Activated T-cell treated with anti-CD3 and anti-CD28 coated beads, Interleukin-2, amount 50 U/mL, for 24 hours (primary cell): ENCODE measurements at regions not wholly inside any gene's neighbourhood (a gene's known extent, or its start where the extent isn't known, plus 50 kb on each side); places are given as distances from the start of the nearest gene placed in this dataset.

Experiments
- DNase-seq: peaks from one replicate; pipeline ENCODE4 v3.0.0-alpha.2; 2020
- H3K27ac Mint-ChIP-seq: 2 replicates; pipeline ENCODE4 v1.8.0; 2020; ENCODE audit warnings: mild to moderate bottlenecking, mixed read lengths
- H3K27me3 Mint-ChIP-seq: 2 replicates; pipeline ENCODE4 v1.8.0; 2020; ENCODE audit warnings: mixed read lengths
- H3K36me3 Mint-ChIP-seq: 2 replicates; pipeline ENCODE4 v1.8.0; 2020; ENCODE audit warnings: low read depth, mixed read lengths
- H3K4me1 Mint-ChIP-seq: 2 replicates; pipeline ENCODE4 v1.8.0; 2020; ENCODE audit warnings: low read depth, mixed read lengths
- H3K4me3 Mint-ChIP-seq: 2 replicates; pipeline ENCODE4 v1.8.0; 2020; ENCODE audit warnings: mild to moderate bottlenecking, moderate library complexity, mixed read lengths
- H3K9me3 Mint-ChIP-seq: 2 replicates; pipeline ENCODE4 v1.8.0; 2020; ENCODE audit warnings: mixed read lengths

GRCh38 chr4:63325140-63325539 is 1084.1 kb downstream of the TECRL start:
- Mint-ChIP-seq H3K4me1 (no peaks in the 10 kb centered on the region), H3K4me3 (no peak overlapping the region), H3K9me3 (peaks cover 18% of the 10 kb centered on the region)

GRCh38 chr4:63316633-63317032 is 1092.6 kb downstream of the TECRL start:
- Mint-ChIP-seq H3K4me1 (no peaks in the 10 kb centered on the region), H3K36me3 (no peaks in the 10 kb centered on the region), H3K27me3 (no peaks in the 10 kb centered on the region), H3K27ac (no peak overlapping the region), H3K4me3 (no peak overlapping the region), H3K9me3 (peaks cover 9% of the 10 kb centered on the region)
- DNase-seq: no peak

More at GRCh38 chr4:63325140-63325539, 1084.1 kb downstream of the TECRL start:
- DNase-seq: no peak
- Mint-ChIP-seq H3K27ac (no peak overlapping the region), H3K27me3 (no peaks in the 10 kb centered on the region), H3K36me3 (no peaks in the 10 kb centered on the region)

- Mint-ChIP-seq H3K4me1 (no peaks in the 10 kb centered on the region), H3K27me3 (no peaks in the 10 kb centered on the region), H3K27ac (no peak overlapping the region), H3K4me3 (no peak overlapping the region), H3K9me3 (peaks cover 9% of the 10 kb centered on the region), H3K36me3 (no peaks in the 10 kb centered on the region)
- DNase-seq: no peak
Observed at GRCh38 chr4:63315651-63316050, 1093.6 kb downstream of the TECRL start.

GRCh38 chr4:63308697-63309096 is 1100.6 kb downstream of the TECRL start:
- H3K36me3 Mint-ChIP-seq: no peaks in the 10 kb centered on the region
- peaks cover 10% of the 10 kb centered on the region for H3K9me3 Mint-ChIP-seq
- no peak overlapping the region for H3K4me3 Mint-ChIP-seq
- no peak for DNase-seq
- no peaks in the 10 kb centered on the region for H3K27me3 Mint-ChIP-seq
- H3K4me1 Mint-ChIP-seq: no peaks in the 10 kb centered on the region
- no peak overlapping the region for H3K27ac Mint-ChIP-seq

- H3K36me3 Mint-ChIP-seq: no peaks in the 10 kb centered on the region
- H3K4me3 Mint-ChIP-seq: no peak overlapping the region
- no peaks in the 10 kb centered on the region for H3K4me1 Mint-ChIP-seq
- H3K27me3 Mint-ChIP-seq: no peaks in the 10 kb centered on the region
- DNase-seq: no peak
- peaks cover 12% of the 10 kb centered on the region for H3K9me3 Mint-ChIP-seq
- no peak overlapping the region for H3K27ac Mint-ChIP-seq
Observed at GRCh38 chr4:63302792-63303191, 1106.5 kb downstream of the TECRL start.

GRCh38 chr4:63302078-63302477 is 1107.2 kb downstream of the TECRL start:
- no peak overlapping the region for H3K27ac Mint-ChIP-seq
- H3K4me3 Mint-ChIP-seq: no peak overlapping the region

GRCh38 chr4:63296773-63297172 is 1112.5 kb downstream of the TECRL start:
- H3K27me3 Mint-ChIP-seq: no peaks in the 10 kb centered on the region
- peaks cover 14% of the 10 kb centered on the region for H3K9me3 Mint-ChIP-seq
- H3K36me3 Mint-ChIP-seq: no peaks in the 10 kb centered on the region
- no peak for DNase-seq
- no peak overlapping the region for H3K4me3 Mint-ChIP-seq
- no peak overlapping the region for H3K27ac Mint-ChIP-seq
- no peaks in the 10 kb centered on the region for H3K4me1 Mint-ChIP-seq

More at GRCh38 chr4:63302078-63302477, 1107.2 kb downstream of the TECRL start:
- Mint-ChIP-seq H3K4me1 (no peaks in the 10 kb centered on the region), H3K27me3 (no peaks in the 10 kb centered on the region), H3K9me3 (peaks cover 16% of the 10 kb centered on the region), H3K36me3 (no peaks in the 10 kb centered on the region)
- DNase-seq: no peak

GRCh38 chr4:63275491-63275890 is 1133.8 kb downstream of the TECRL start:
- no peak overlapping the region for H3K27ac Mint-ChIP-seq
- DNase-seq: no peak
- no peak overlapping the region for H3K4me3 Mint-ChIP-seq
- H3K36me3 Mint-ChIP-seq: no peaks in the 10 kb centered on the region
- H3K27me3 Mint-ChIP-seq: no peaks in the 10 kb centered on the region
- H3K4me1 Mint-ChIP-seq: no peaks in the 10 kb centered on the region
- peaks cover 30% of the 10 kb centered on the region for H3K9me3 Mint-ChIP-seq

- no peaks in the 10 kb centered on the region for H3K36me3 Mint-ChIP-seq
- H3K27me3 Mint-ChIP-seq: no peaks in the 10 kb centered on the region
Observed at GRCh38 chr4:63269156-63269555, 1140.1 kb downstream of the TECRL start.

GRCh38 chr4:63233671-63234070 is 1175.6 kb downstream of the TECRL start:
- Mint-ChIP-seq H3K27me3 (no peaks in the 10 kb centered on the region), H3K4me1 (no peaks in the 10 kb centered on the region), H3K9me3 (peaks cover 14% of the 10 kb centered on the region), H3K27ac (no peak overlapping the region), H3K4me3 (no peak overlapping the region), H3K36me3 (no peaks in the 10 kb centered on the region)
- DNase-seq: no peak

More at GRCh38 chr4:63269156-63269555, 1140.1 kb downstream of the TECRL start:
- no peak overlapping the region for H3K27ac Mint-ChIP-seq
- no peak overlapping the region for H3K4me3 Mint-ChIP-seq
- H3K4me1 Mint-ChIP-seq: no peaks in the 10 kb centered on the region
- H3K9me3 Mint-ChIP-seq: peaks cover 20% of the 10 kb centered on the region
- DNase-seq: no peak

- no peaks in the 10 kb centered on the region for H3K4me1 Mint-ChIP-seq
- H3K27me3 Mint-ChIP-seq: no peaks in the 10 kb centered on the region
- peaks cover 11% of the 10 kb centered on the region for H3K9me3 Mint-ChIP-seq
- no peak for DNase-seq
- no peaks in the 10 kb centered on the region for H3K36me3 Mint-ChIP-seq
- no peak overlapping the region for H3K27ac Mint-ChIP-seq
- H3K4me3 Mint-ChIP-seq: no peak overlapping the region
Observed at GRCh38 chr4:63232058-63232457, 1177.2 kb downstream of the TECRL start.

- H3K36me3 Mint-ChIP-seq: no peaks in the 10 kb centered on the region
- no peak overlapping the region for H3K27ac Mint-ChIP-seq
- H3K9me3 Mint-ChIP-seq: peaks cover 14% of the 10 kb centered on the region
- H3K4me3 Mint-ChIP-seq: no peak overlapping the region
- H3K27me3 Mint-ChIP-seq: no peaks in the 10 kb centered on the region
- no peak for DNase-seq
- H3K4me1 Mint-ChIP-seq: no peaks in the 10 kb centered on the region
Observed at GRCh38 chr4:63226229-63226628, 1183.0 kb downstream of the TECRL start.

- Mint-ChIP-seq H3K27ac (no peak overlapping the region), H3K4me3 (no peak overlapping the region), H3K9me3 (peaks cover 17% of the 10 kb centered on the region), H3K36me3 (no peaks in the 10 kb centered on the region), H3K27me3 (no peaks in the 10 kb centered on the region), H3K4me1 (no peaks in the 10 kb centered on the region)
- DNase-seq: no peak
Observed at GRCh38 chr4:63222466-63222865, 1186.8 kb downstream of the TECRL start.

- H3K9me3 Mint-ChIP-seq: peaks cover 20% of the 10 kb centered on the region
Observed at GRCh38 chr4:63221477-63221876, 1187.8 kb downstream of the TECRL start.

GRCh38 chr4:63218856-63219255 is 1190.4 kb downstream of the TECRL start:
- Mint-ChIP-seq H3K9me3 (peaks cover 20% of the 10 kb centered on the region), H3K27ac (no peak overlapping the region), H3K27me3 (no peaks in the 10 kb centered on the region), H3K4me3 (no peak overlapping the region), H3K36me3 (no peaks in the 10 kb centered on the region), H3K4me1 (no peaks in the 10 kb centered on the region)
- no peak for DNase-seq

More at GRCh38 chr4:63221477-63221876, 1187.8 kb downstream of the TECRL start:
- Mint-ChIP-seq H3K36me3 (no peaks in the 10 kb centered on the region), H3K27me3 (no peaks in the 10 kb centered on the region), H3K27ac (no peak overlapping the region), H3K4me1 (no peaks in the 10 kb centered on the region), H3K4me3 (no peak overlapping the region)
- no peak for DNase-seq

- Mint-ChIP-seq H3K4me1 (no peaks in the 10 kb centered on the region), H3K27ac (no peak overlapping the region), H3K27me3 (no peaks in the 10 kb centered on the region), H3K36me3 (no peaks in the 10 kb centered on the region), H3K4me3 (no peak overlapping the region), H3K9me3 (peaks cover 22% of the 10 kb centered on the region)
- no peak for DNase-seq
Observed at GRCh38 chr4:63214076-63214475, 1195.2 kb downstream of the TECRL start.
